ENCODE measurements at regions not wholly inside any gene's neighbourhood (a gene's known extent, or its start where the extent isn't known, plus 50 kb on each side); places are given as distances from the start of the nearest gene placed in this dataset.

- H3F3A ChIP-seq (ENCODE audit: low read depth): no peaks in the 10 kb centered on the region
- no peaks in the 10 kb centered on the region for H3K9me3 ChIP-seq (ENCODE audit: insufficient read depth, low read depth, low read length)
- H3K4me1 ChIP-seq (ENCODE audit: insufficient read depth, low read length, poor library complexity, severe bottlenecking): no peaks in the 10 kb centered on the region
- no peaks in the 10 kb centered on the region for H3K9me2 ChIP-seq (replicated peaks; ENCODE audit: low read depth, low read length)
- no peak overlapping the region for H3K4me3 ChIP-seq (ENCODE audit: low read length, poor library complexity, severe bottlenecking)
- H3K36me3 ChIP-seq (ENCODE audit: insufficient read depth, low read length): no peaks in the 10 kb centered on the region
- H3K79me2 ChIP-seq (ENCODE audit: insufficient read depth, low read length): no peaks in the 10 kb centered on the region
- H4K20me1 ChIP-seq (ENCODE audit: insufficient read depth, low read length, poor library complexity, severe bottlenecking): no peaks in the 10 kb centered on the region
- H3K27me3 ChIP-seq (ENCODE audit: insufficient read depth, low read length, poor library complexity, severe bottlenecking): no peaks in the 10 kb centered on the region
- H2AFZ ChIP-seq (ENCODE audit: low read length): no peak overlapping the region
- no peak for TF ChIP-seq EZH2phosphoT487 (IDR thresholded peaks at IDR 0.05; ENCODE audit: borderline replicate concordance)
- no peak for TF ChIP-seq CTCF (conservative IDR thresholded peaks at IDR 0.05; ENCODE audit: low read length)
- H3K4me2 ChIP-seq (ENCODE audit: low read depth, low read length, poor library complexity, severe bottlenecking): no peak overlapping the region
- no peak overlapping the region for H3K9ac ChIP-seq (ENCODE audit: low read depth, low read length, poor library complexity, severe bottlenecking)
Observed at GRCh38 chr1:194104247-194104844, 917.9 kb upstream of the B3GALT2 start.

- TF ChIP-seq CTCF (conservative IDR thresholded peaks at IDR 0.05; ENCODE audit: low read length): no peak
- no peak for TF ChIP-seq EZH2phosphoT487 (IDR thresholded peaks at IDR 0.05; ENCODE audit: borderline replicate concordance)
- Histone ChIP-seq H3K27me3 (ENCODE audit: insufficient read depth, low read length, poor library complexity, severe bottlenecking) (no peaks in the 10 kb centered on the region), H3K4me1 (ENCODE audit: insufficient read depth, low read length, poor library complexity, severe bottlenecking) (no peaks in the 10 kb centered on the region), H3K9ac (ENCODE audit: low read depth, low read length, poor library complexity, severe bottlenecking) (no peak overlapping the region), H3F3A (ENCODE audit: low read depth) (no peaks in the 10 kb centered on the region), H3K36me3 (ENCODE audit: insufficient read depth, low read length) (no peaks in the 10 kb centered on the region), H3K9me3 (ENCODE audit: insufficient read depth, low read depth, low read length) (no peaks in the 10 kb centered on the region), H3K4me2 (ENCODE audit: low read depth, low read length, poor library complexity, severe bottlenecking) (no peak overlapping the region), H4K20me1 (ENCODE audit: insufficient read depth, low read length, poor library complexity, severe bottlenecking) (no peaks in the 10 kb centered on the region), H3K9me2 (replicated peaks; ENCODE audit: low read depth, low read length) (no peaks in the 10 kb centered on the region), H3K79me2 (ENCODE audit: insufficient read depth, low read length) (no peaks in the 10 kb centered on the region), H3K4me3 (ENCODE audit: low read length, poor library complexity, severe bottlenecking) (no peak overlapping the region), H2AFZ (ENCODE audit: low read length) (no peak overlapping the region)
Observed at GRCh38 chr1:194103516-194104246, 917.3 kb upstream of the B3GALT2 start.

- no peaks in the 10 kb centered on the region for H3F3A ChIP-seq (ENCODE audit: low read depth)
- no peaks in the 10 kb centered on the region for H4K20me1 ChIP-seq (ENCODE audit: insufficient read depth, low read length, poor library complexity, severe bottlenecking)
- no peaks in the 10 kb centered on the region for H3K27me3 ChIP-seq (ENCODE audit: insufficient read depth, low read length, poor library complexity, severe bottlenecking)
- H3K9ac ChIP-seq (ENCODE audit: low read depth, low read length, poor library complexity, severe bottlenecking): no peak overlapping the region
- no peaks in the 10 kb centered on the region for H3K9me2 ChIP-seq (replicated peaks; ENCODE audit: low read depth, low read length)
- H3K79me2 ChIP-seq (ENCODE audit: insufficient read depth, low read length): no peaks in the 10 kb centered on the region
- no peak overlapping the region for H2AFZ ChIP-seq (ENCODE audit: low read length)
- H3K36me3 ChIP-seq (ENCODE audit: insufficient read depth, low read length): no peaks in the 10 kb centered on the region
- no peak overlapping the region for H3K4me3 ChIP-seq (ENCODE audit: low read length, poor library complexity, severe bottlenecking)
- H3K4me1 ChIP-seq (ENCODE audit: insufficient read depth, low read length, poor library complexity, severe bottlenecking): no peaks in the 10 kb centered on the region
- TF ChIP-seq EZH2phosphoT487 (IDR thresholded peaks at IDR 0.05; ENCODE audit: borderline replicate concordance): no peak
- H3K4me2 ChIP-seq (ENCODE audit: low read depth, low read length, poor library complexity, severe bottlenecking): no peak overlapping the region
- H3K9me3 ChIP-seq (ENCODE audit: insufficient read depth, low read depth, low read length): no peaks in the 10 kb centered on the region
Observed at GRCh38 chr1:194103101-194103500, 916.7 kb upstream of the B3GALT2 start.

Data from Loucy (cell line).